ENCODE measurements at regions not wholly inside any gene's neighbourhood (a gene's known extent, or its start where the extent isn't known, plus 50 kb on each side); places are given as distances from the start of the nearest gene placed in this dataset.
A peak's percentile ranks its signal among the peaks of the same experiment; 100 is the strongest.

GRCh38 chr12:83826112-83826511, 1086.5 kb downstream of the SLC6A15 start:
- TF ChIP-seq CTCF (IDR thresholded peaks at IDR 0.05; ENCODE audit: borderline replicate concordance, extremely low read depth, low read length, poor library complexity, severe bottlenecking) (peak; percentile 50), EZH2 (IDR thresholded peaks at IDR 0.05; ENCODE audit: borderline replicate concordance, low read depth, low read length, severe bottlenecking) (no peak)

All from DND-41 (cell line).